Activated naive CD4-positive, alpha-beta T cell treated with anti-CD3 and anti-CD28 coated beads, Interleukin-2, amount 10 ng/mL, durations not matched to agents 7 days and 5 days (primary cell): ENCODE measurements at regions not wholly inside any gene's neighbourhood (a gene's known extent, or its start where the extent isn't known, plus 50 kb on each side); places are given as distances from the start of the nearest gene placed in this dataset.
"Not testable (repeated sequence)": the region's sequence is repeated elsewhere in the genome, so short reads cannot be mapped to it uniquely, and the experiment has no call there.

Experiments
- CTCF ChIA-PET: fragments of 350-600 bp; sonication (Branson Sonifier 250); formaldehyde crosslinking; loops from one replicate; lab custom pipeline; 2021; ENCODE audit warnings: antibody characterized with exemption; lab: Charles Lee
- DNase-seq: peaks from one replicate; pipeline ENCODE4 v3.0.0-alpha.2; 2020
- H3K27ac Mint-ChIP-seq: one replicate; pipeline ENCODE4 v1.8.0; 2021; ENCODE audit warnings: mild to moderate bottlenecking, moderate library complexity, mixed read lengths
- H3K27me3 Mint-ChIP-seq: one replicate; pipeline ENCODE4 v1.8.0; 2021; ENCODE audit warnings: mild to moderate bottlenecking, mixed read lengths
- H3K36me3 Mint-ChIP-seq: one replicate; pipeline ENCODE4 v1.8.0; 2021; ENCODE audit warnings: mixed read lengths
- H3K4me1 Mint-ChIP-seq: one replicate; pipeline ENCODE4 v1.8.0; 2021; ENCODE audit warnings: mixed read lengths
- H3K4me3 Mint-ChIP-seq: one replicate; pipeline ENCODE4 v1.8.0; 2021; ENCODE audit warnings: mild to moderate bottlenecking, moderate library complexity, mixed read lengths
- H3K9me3 Mint-ChIP-seq: one replicate; pipeline ENCODE4 v1.8.0; 2021; ENCODE audit warnings: mixed read lengths

GRCh38 chr1:208714323-208714722, 470.1 kb upstream of the PLXNA2 start:
- Mint-ChIP-seq H3K4me3 (no peak overlapping the region), H3K27me3 (no peaks in the 10 kb centered on the region), H3K9me3 (peaks cover 7% of the 10 kb centered on the region), H3K27ac (no peak overlapping the region), H3K4me1 (no peaks in the 10 kb centered on the region), H3K36me3 (no peaks in the 10 kb centered on the region)
- CTCF ChIA-PET, result interaction anchor here (1.2 kb wide), 1 partner anchor 11 kb away, joined by 3 read pairs; no protein-coding TSS in a partner anchor
- no peak for DNase-seq

GRCh38 chr1:208717525-208717924, 473.3 kb upstream of the PLXNA2 start:
- no peaks in the 10 kb centered on the region for H3K27me3 Mint-ChIP-seq
- CTCF ChIA-PET, result no interaction called here
- no peaks in the 10 kb centered on the region for H3K4me1 Mint-ChIP-seq
- no peaks in the 10 kb centered on the region for H3K36me3 Mint-ChIP-seq
- H3K9me3 Mint-ChIP-seq, result peaks cover 24% of the 10 kb centered on the region
- no peak for DNase-seq
- H3K4me3 Mint-ChIP-seq, result no peak overlapping the region
- no peak overlapping the region for H3K27ac Mint-ChIP-seq

GRCh38 chr1:208722592-208722991, 478.4 kb upstream of the PLXNA2 start:
- H3K4me1 Mint-ChIP-seq, result no peaks in the 10 kb centered on the region
- H3K27me3 Mint-ChIP-seq, result no peaks in the 10 kb centered on the region
- H3K4me3 Mint-ChIP-seq, result no peak overlapping the region
- no peak for DNase-seq
- no peak overlapping the region for H3K27ac Mint-ChIP-seq
- no peaks in the 10 kb centered on the region for H3K36me3 Mint-ChIP-seq
- CTCF ChIA-PET, result no interaction called here
- peaks cover 29% of the 10 kb centered on the region for H3K9me3 Mint-ChIP-seq

- CTCF ChIA-PET, result no interaction called here
- Mint-ChIP-seq H3K27me3 (no peaks in the 10 kb centered on the region), H3K9me3 (peaks cover 27% of the 10 kb centered on the region), H3K4me3 (no peak overlapping the region), H3K27ac (no peak overlapping the region), H3K36me3 (no peaks in the 10 kb centered on the region), H3K4me1 (no peaks in the 10 kb centered on the region)
- DNase-seq, result no peak
These were observed 479.9 kb upstream of the PLXNA2 start for GRCh38 chr1:208724079-208724478.

- Mint-ChIP-seq H3K36me3 (no peaks in the 10 kb centered on the region), H3K27me3 (no peaks in the 10 kb centered on the region), H3K4me3 (no peak overlapping the region), H3K27ac (no peak overlapping the region), H3K4me1 (peaks cover 5% of the 10 kb centered on the region), H3K9me3 (no peaks in the 10 kb centered on the region)
- CTCF ChIA-PET, result no interaction called here
- DNase-seq, result no peak
These were observed 484.6 kb upstream of the PLXNA2 start for GRCh38 chr1:208728815-208729214.

DNA sequence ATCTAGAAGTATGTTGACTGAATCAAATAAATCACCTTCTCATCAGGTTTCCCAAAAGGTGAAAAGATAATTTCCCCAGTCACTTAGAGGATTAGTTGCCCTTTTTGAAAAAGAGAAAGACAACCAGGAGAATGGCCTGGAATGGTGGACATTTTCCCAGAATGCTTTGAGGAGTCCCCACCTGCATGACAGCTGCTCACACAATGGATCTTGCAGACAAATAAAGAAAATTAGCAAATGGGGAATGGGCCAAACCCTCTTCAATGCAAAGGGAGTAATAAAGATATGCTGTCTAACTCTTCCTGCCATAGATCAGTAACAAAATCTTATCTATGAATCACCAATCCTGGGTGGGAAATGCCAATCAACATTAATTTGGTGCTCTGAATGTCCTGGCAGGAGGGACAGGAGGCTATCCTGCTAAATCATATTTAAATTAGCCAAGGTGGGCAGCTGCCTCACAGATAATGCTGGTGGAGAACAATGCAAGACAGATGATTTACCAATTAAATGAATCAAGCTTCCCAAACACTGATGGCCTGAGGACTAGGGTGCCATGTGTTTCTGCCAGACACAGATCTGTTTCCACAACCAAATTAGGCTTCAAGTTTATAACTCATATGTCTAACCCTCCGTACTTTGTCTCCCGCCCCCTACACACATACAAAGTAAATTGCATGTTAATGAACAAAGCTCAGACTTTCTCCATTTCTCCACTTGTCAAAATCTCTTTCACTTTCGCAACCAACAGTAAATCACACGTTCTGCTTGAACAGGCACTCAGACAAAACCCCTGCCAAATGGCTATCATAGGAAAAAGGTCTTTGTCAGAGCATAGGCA, 488.0 kb upstream of the PLXNA2 start:
- no peak for DNase-seq
- Mint-ChIP-seq H3K36me3 (no peaks in the 10 kb centered on the region), H3K4me3 (no peak overlapping the region), H3K27ac (no peak overlapping the region), H3K4me1 (peaks cover 5% of the 10 kb centered on the region), H3K9me3 (peaks cover 3% of the 10 kb centered on the region), H3K27me3 (no peaks in the 10 kb centered on the region)
- CTCF ChIA-PET, result no interaction called here

GRCh38 chr1:208737161-208737560, 493.0 kb upstream of the PLXNA2 start:
- Mint-ChIP-seq H3K9me3 (peaks cover 10% of the 10 kb centered on the region), H3K36me3 (no peaks in the 10 kb centered on the region), H3K4me3 (no peak overlapping the region), H3K4me1 (peaks cover 5% of the 10 kb centered on the region), H3K27me3 (no peaks in the 10 kb centered on the region), H3K27ac (no peak overlapping the region)
- no peak for DNase-seq
- CTCF ChIA-PET, result no interaction called here

- Mint-ChIP-seq H3K9me3 (peaks cover 10% of the 10 kb centered on the region), H3K4me3 (no peak overlapping the region), H3K27ac (no peak overlapping the region), H3K4me1 (no peaks in the 10 kb centered on the region), H3K36me3 (no peaks in the 10 kb centered on the region), H3K27me3 (no peaks in the 10 kb centered on the region)
- DNase-seq, result no peak
- CTCF ChIA-PET, result no interaction called here
These were observed 493.7 kb upstream of the PLXNA2 start for GRCh38 chr1:208737922-208738321.

- H3K27me3 Mint-ChIP-seq, H3K27ac Mint-ChIP-seq, H3K4me3 Mint-ChIP-seq, DNase-seq, CTCF ChIA-PET, H3K36me3 Mint-ChIP-seq, H3K4me1 Mint-ChIP-seq: not testable (repeated sequence)
- peaks cover 10% of the 10 kb centered on the region for H3K9me3 Mint-ChIP-seq
These were observed 495.5 kb upstream of the PLXNA2 start for GRCh38 chr1:208739636-208740035.

- no peaks in the 10 kb centered on the region for H3K36me3 Mint-ChIP-seq
- CTCF ChIA-PET, result no interaction called here
- no peak overlapping the region for H3K4me3 Mint-ChIP-seq
- H3K27ac Mint-ChIP-seq, result no peak overlapping the region
- H3K9me3 Mint-ChIP-seq, result peaks cover 9% of the 10 kb centered on the region
- H3K27me3 Mint-ChIP-seq, result no peaks in the 10 kb centered on the region
- DNase-seq, result no peak
- no peaks in the 10 kb centered on the region for H3K4me1 Mint-ChIP-seq
These were observed 497.1 kb upstream of the PLXNA2 start for GRCh38 chr1:208741296-208741695.

DNA sequence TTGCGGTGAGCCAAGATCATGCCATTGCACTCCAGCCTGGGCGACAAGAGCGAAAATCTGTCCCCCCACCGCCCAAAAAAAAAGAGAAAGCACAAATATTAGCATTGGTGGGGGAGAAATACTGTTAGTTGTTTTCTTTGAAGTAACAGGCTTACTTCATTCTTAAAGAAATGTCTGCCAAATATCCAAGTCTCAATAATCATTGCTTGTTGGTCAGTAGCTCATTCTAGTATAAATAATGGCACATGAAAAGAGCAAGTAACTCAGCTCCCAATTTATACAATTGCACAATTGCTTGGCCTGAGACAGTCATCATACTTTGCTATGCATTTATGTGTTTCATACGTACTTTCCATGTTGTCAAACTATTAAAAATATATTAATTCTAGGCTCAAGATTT, 499.2 kb upstream of the PLXNA2 start:
- H3K4me1 Mint-ChIP-seq, result no peaks in the 10 kb centered on the region
- no peaks in the 10 kb centered on the region for H3K36me3 Mint-ChIP-seq
- peaks cover 2% of the 10 kb centered on the region for H3K9me3 Mint-ChIP-seq
- H3K4me3 Mint-ChIP-seq, result no peak overlapping the region
- DNase-seq, result no peak
- CTCF ChIA-PET, result no interaction called here
- no peak overlapping the region for H3K27ac Mint-ChIP-seq
- H3K27me3 Mint-ChIP-seq, result no peaks in the 10 kb centered on the region

- H3K36me3 Mint-ChIP-seq, result no peaks in the 10 kb centered on the region
- no peak overlapping the region for H3K27ac Mint-ChIP-seq
- CTCF ChIA-PET, result no interaction called here
- no peaks in the 10 kb centered on the region for H3K4me1 Mint-ChIP-seq
- H3K9me3 Mint-ChIP-seq, result no peaks in the 10 kb centered on the region
- no peak for DNase-seq
- no peaks in the 10 kb centered on the region for H3K27me3 Mint-ChIP-seq
- H3K4me3 Mint-ChIP-seq, result no peak overlapping the region
These were observed 503.8 kb upstream of the PLXNA2 start for GRCh38 chr1:208747979-208748378.

DNA sequence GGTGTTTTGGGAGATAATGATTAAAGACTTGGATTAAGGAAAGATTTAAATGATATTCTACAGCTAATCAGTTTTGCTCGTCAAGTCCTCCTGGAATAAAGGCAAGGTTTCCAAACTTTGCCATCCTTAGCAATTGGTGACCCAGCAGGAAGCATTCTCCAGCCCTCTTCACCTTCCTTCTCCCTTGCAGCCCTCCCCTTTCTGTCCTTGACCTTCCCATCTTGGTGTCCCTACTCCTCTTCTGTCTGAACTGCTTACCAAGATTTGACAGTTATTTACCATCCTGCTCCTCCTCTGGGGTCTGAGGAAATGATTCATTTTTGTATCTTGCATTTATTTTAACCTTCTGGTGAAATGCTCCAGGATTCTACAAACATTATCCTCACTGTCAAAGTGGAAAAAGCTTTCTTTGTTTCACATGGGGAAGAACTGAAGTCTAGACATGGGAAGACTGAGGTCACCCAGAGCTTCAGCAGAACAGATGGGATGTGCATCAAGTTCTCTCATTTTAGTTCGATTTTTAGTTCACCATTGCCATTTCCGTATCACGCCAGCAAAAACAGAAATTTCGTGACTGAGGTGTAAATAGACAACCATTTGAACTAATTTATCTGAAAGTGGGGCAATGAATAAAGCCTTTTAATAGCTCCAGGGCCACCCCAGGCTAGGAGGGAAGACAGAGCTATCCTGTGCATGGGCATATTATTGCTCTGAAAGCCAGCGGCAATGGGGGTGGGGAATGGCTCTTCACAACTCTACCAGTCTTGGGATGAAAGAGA, 504.4 kb upstream of the PLXNA2 start:
- Mint-ChIP-seq H3K4me1 (no peaks in the 10 kb centered on the region), H3K27ac (no peak overlapping the region), H3K27me3 (no peaks in the 10 kb centered on the region), H3K36me3 (no peaks in the 10 kb centered on the region), H3K4me3 (no peak overlapping the region), H3K9me3 (no peaks in the 10 kb centered on the region)
- CTCF ChIA-PET, result no interaction called here
- DNase-seq, result no peak

GRCh38 chr1:208756339-208756981, 512.3 kb upstream of the PLXNA2 start:
- H3K36me3 Mint-ChIP-seq, result no peaks in the 10 kb centered on the region
- no peak overlapping the region for H3K27ac Mint-ChIP-seq
- no peaks in the 10 kb centered on the region for H3K9me3 Mint-ChIP-seq
- CTCF ChIA-PET, result no interaction called here
- DNase-seq, result no peak
- no peaks in the 10 kb centered on the region for H3K27me3 Mint-ChIP-seq
- no peak overlapping the region for H3K4me3 Mint-ChIP-seq
- no peaks in the 10 kb centered on the region for H3K4me1 Mint-ChIP-seq
